Panc1 (cell line): ENCODE measurements at regions not wholly inside any gene's neighbourhood (a gene's known extent, or its start where the extent isn't known, plus 50 kb on each side); places are given as distances from the start of the nearest gene placed in this dataset.

Experiments used
- POLR2AphosphoS5 ChIP-seq: IDR thresholded peaks from 2 replicates; pipeline ENCODE4 v1.6.1; 2012; ENCODE audit warnings: mild to moderate bottlenecking, low read depth, low read length, moderate library complexity
- REST ChIP-seq, 2 experiments: IDR thresholded peaks; 2 replicates each; pipeline ENCODE4 v1.6.1; 2011 to 2012; ENCODE audit warnings: low read depth in 2 of 2, control low read depth in 1 of 2, low read length in 1 of 2, mild to moderate bottlenecking in 1 of 2, moderate library complexity in 1 of 2; ENCODE audit not compliant: insufficient read depth in 1 of 2
- SIN3A ChIP-seq: IDR thresholded peaks from 2 replicates; pipeline ENCODE4 v1.6.1; 2012; ENCODE audit warnings: low read depth, mild to moderate bottlenecking, low read length, moderate library complexity, borderline replicate concordance; ENCODE audit not compliant: insufficient read depth
- TCF7L2 ChIP-seq: IDR thresholded peaks from 2 replicates; pipeline ENCODE4 v1.6.1; 2011; ENCODE audit warnings: mild to moderate bottlenecking, low read depth, low read length, inconsistent platforms
- TF ChIP-seq, protein P1 (sequence below): fragments of 450-650 bp; IDR thresholded peaks from 2 replicates; pipeline ENCODE4 v1.5.1; 2017; ENCODE audit warnings: mild to moderate bottlenecking

GRCh38 chr4:182144626-182145333, 98.4 kb upstream of the TENM3 start:
- TF ChIP-seq, protein P1, sequence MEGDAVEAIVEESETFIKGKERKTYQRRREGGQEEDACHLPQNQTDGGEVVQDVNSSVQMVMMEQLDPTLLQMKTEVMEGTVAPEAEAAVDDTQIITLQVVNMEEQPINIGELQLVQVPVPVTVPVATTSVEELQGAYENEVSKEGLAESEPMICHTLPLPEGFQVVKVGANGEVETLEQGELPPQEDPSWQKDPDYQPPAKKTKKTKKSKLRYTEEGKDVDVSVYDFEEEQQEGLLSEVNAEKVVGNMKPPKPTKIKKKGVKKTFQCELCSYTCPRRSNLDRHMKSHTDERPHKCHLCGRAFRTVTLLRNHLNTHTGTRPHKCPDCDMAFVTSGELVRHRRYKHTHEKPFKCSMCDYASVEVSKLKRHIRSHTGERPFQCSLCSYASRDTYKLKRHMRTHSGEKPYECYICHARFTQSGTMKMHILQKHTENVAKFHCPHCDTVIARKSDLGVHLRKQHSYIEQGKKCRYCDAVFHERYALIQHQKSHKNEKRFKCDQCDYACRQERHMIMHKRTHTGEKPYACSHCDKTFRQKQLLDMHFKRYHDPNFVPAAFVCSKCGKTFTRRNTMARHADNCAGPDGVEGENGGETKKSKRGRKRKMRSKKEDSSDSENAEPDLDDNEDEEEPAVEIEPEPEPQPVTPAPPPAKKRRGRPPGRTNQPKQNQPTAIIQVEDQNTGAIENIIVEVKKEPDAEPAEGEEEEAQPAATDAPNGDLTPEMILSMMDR = no peak
- no peak for TF ChIP-seq REST (IDR thresholded peaks at IDR 0.05; ENCODE audit: insufficient read depth in 1 of 2, low read depth in 2 of 2, low read length in 1 of 2)
- no peak for TF ChIP-seq SIN3A
- TF ChIP-seq POLR2AphosphoS5 = no peak
- no peak for TF ChIP-seq TCF7L2
